HG02763 (cell line): ENCODE measurements at regions not wholly inside any gene's neighbourhood (a gene's known extent, or its start where the extent isn't known, plus 50 kb on each side); places are given as distances from the start of the nearest gene placed in this dataset.

ENCODE experiments used
- ATAC-seq: cut with Tn5 transposase; IDR thresholded peaks from one replicate; pipeline ENCODE4 v1.9.1; 2021; ENCODE audit warnings: mild to moderate bottlenecking, moderate library complexity; ENCODE audit not compliant: unreplicated experiment

- no peak for ATAC-seq
Measured at GRCh38 chr4:106463622-106464021, 95.0 kb upstream of the GIMD1 start.

DNA sequence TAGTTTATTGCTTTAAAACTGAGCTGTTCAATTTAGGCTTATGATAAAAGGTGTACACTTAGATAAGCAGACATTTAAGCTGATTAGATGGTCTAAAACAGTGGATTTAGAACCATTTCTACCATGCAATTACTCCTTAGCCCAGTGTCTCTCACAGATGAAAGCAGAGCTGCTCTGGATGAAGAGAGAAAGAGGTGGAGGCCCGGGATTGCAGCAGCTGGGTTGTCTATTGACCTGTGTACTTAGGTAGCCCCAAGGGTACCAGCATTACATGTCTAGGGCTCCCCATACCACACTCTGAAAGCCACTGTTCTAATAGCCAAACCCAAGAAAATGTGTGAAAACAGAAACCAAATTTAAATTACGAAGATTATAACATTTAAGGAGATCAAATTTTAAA, 86.0 kb upstream of the GIMD1 start:
- ATAC-seq: no peak

- no peak for ATAC-seq
Measured at GRCh38 chr4:106454021-106454420, 85.4 kb upstream of the GIMD1 start.

DNA sequence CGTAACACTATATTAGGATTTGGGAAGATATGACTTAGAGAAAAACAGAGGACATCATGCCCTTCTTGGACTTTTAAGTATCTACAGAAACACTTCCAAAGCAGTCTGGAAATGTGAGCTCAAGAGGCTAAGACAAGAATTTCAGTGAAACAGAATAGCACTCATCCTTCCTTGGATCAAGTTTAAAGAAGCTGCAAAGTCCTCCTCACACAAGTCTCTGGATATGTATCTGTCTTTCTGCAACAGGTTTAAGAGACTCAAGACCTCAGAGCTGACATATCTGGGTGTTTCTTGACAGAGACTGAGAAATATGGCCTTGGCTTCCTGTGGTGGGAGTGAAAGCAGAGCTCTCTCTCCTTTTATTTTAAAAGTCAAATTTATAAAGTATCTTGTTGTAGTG, 82.5 kb upstream of the GIMD1 start:
- ATAC-seq: no peak

GRCh38 chr4:106450249-106450648, 81.7 kb upstream of the GIMD1 start:
- no peak for ATAC-seq

DNA sequence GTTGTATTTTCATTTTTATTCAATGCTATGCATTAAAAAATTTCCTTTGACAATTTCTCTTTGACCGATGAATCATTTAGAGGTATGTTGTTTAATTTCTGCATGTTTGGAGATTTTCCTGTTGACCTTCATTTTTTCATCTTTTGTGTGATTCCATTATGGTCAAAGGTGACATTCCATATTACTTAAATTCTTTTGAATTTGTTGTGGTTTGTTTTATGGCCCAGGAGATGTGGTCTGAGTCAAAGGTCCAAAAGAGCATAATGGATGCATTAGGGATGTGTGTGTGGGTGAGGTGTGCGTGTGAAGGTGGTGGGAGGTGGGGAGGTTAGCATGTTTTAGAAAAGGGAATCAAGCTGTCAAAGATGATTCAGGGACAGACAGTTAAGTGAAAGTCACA, 76.0 kb upstream of the GIMD1 start:
- no peak for ATAC-seq

- no peak for ATAC-seq
Measured at GRCh38 chr4:106430797-106431196, 62.2 kb upstream of the GIMD1 start.

GRCh38 chr4:106429885-106430284, 61.3 kb upstream of the GIMD1 start:
- ATAC-seq: no peak

- ATAC-seq: no peak
Measured at GRCh38 chr4:106426069-106426468, 57.5 kb upstream of the GIMD1 start.

DNA sequence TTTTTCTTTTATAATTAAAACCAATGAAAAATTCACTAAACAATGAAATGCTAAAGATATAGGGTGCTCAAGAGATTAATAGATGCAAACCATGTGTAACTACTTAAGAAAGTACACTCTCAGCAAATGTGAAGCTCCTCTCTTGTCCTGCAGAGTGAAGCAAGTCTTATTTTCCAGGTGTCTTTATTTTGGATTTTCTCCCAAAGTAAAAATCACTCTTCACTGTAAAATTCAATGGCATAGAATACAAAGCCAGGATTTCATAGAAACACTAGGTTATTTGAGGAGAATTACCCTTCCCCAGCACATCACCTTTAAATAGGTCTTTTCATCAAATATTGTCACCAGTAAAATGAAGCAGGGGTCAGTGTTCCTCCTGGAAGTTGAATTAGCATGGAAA, 57.0 kb upstream of the GIMD1 start:
- no peak for ATAC-seq

- no peak for ATAC-seq
Measured at GRCh38 chr4:106424426-106424825, 55.8 kb upstream of the GIMD1 start.

DNA sequence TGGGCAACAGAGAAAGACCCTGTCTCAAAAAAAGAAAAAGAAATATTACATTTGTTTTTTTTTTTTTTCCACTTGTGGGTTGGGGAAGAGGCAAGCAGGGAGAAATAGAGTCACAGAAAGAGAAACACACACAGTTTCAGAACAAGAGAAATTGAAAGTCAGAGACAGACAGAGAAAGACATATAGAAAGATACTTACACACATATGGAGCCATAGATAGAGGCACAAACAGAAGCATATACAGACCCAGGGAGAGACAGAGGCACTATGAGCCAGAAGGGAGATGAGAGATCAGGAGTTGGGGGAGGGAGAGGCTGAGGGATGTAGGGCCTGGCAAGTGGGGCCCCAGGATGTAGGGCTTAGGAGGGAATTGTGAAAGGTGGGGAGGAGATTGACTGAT, 55.2 kb upstream of the GIMD1 start:
- ATAC-seq: no peak

- ATAC-seq: no peak
Measured at GRCh38 chr4:106422766-106423165, 54.2 kb upstream of the GIMD1 start.

GRCh38 chr4:106421441-106422296, 53.1 kb upstream of the GIMD1 start:
- ATAC-seq: no peak

- ATAC-seq: no peak
Measured at GRCh38 chr4:106418444-106418843, 49.9 kb upstream of the GIMD1 start.
